Osteoblast (primary cell): ENCODE measurements at regions not wholly inside any gene's neighbourhood (a gene's known extent, or its start where the extent isn't known, plus 50 kb on each side); places are given as distances from the start of the nearest gene placed in this dataset.

Experiments used
- DNase-seq: peaks from one replicate; pipeline ENCODE4 v3.0.0; 2011; ENCODE audit warnings: low spot score, mixed read lengths; ENCODE audit not compliant: insufficient read length; ENCODE audit errors: missing footprints
- H2AFZ ChIP-seq: 2 replicates; pipeline ENCODE4 v1.6.0; 2011; ENCODE audit warnings: mild to moderate bottlenecking, low read length
- H3K27ac ChIP-seq: 2 replicates; pipeline ENCODE4 v1.5.1; 2011; ENCODE audit warnings: mild to moderate bottlenecking, low read depth, low read length, moderate library complexity
- H3K27me3 ChIP-seq: 2 replicates; pipeline ENCODE4 v1.6.0; 2012; ENCODE audit warnings: mild to moderate bottlenecking, control low read depth, inconsistent platforms, low read length, moderate library complexity; ENCODE audit not compliant: insufficient read depth
- H3K36me3 ChIP-seq: 2 replicates; pipeline ENCODE4 v1.5.1; 2011; ENCODE audit warnings: mild to moderate bottlenecking, low read length, control low read depth, moderate library complexity; ENCODE audit not compliant: insufficient read depth
- H3K4me1 ChIP-seq: 2 replicates; pipeline ENCODE4 v1.5.1; 2011; ENCODE audit warnings: mild to moderate bottlenecking, low read length, control low read depth, moderate library complexity; ENCODE audit not compliant: insufficient read depth
- H3K4me2 ChIP-seq: 2 replicates; pipeline ENCODE4 v1.6.0; 2011; ENCODE audit warnings: mild to moderate bottlenecking, low read length; ENCODE audit not compliant: insufficient read depth
- H3K4me3 ChIP-seq: fragments of 200-600 bp; sonication (generic); 3 replicates; pipeline ENCODE4 v1.5.1; 2012; ENCODE audit warnings: mild to moderate bottlenecking, low read length, inconsistent platforms; ENCODE audit not compliant: insufficient read depth
- H3K79me2 ChIP-seq: 2 replicates; pipeline ENCODE4 v1.6.0; 2012; ENCODE audit warnings: mild to moderate bottlenecking, low read length, control low read depth, inconsistent platforms; ENCODE audit not compliant: insufficient read depth
- H3K9me3 ChIP-seq: 2 replicates; pipeline ENCODE4 v1.5.1; 2011; ENCODE audit warnings: low read depth, low read length, control low read depth
- H4K20me1 ChIP-seq: 2 replicates; pipeline ENCODE4 v1.6.0; 2012; ENCODE audit warnings: mild to moderate bottlenecking, low read length, control low read depth; ENCODE audit not compliant: insufficient read depth
- TF ChIP-seq, protein P1 (sequence below): IDR thresholded peaks from 2 replicates; pipeline ENCODE4 v1.5.1; 2011; ENCODE audit warnings: mild to moderate bottlenecking, low read depth, low read length, moderate library complexity; ENCODE audit errors: extremely low read depth

DNA sequence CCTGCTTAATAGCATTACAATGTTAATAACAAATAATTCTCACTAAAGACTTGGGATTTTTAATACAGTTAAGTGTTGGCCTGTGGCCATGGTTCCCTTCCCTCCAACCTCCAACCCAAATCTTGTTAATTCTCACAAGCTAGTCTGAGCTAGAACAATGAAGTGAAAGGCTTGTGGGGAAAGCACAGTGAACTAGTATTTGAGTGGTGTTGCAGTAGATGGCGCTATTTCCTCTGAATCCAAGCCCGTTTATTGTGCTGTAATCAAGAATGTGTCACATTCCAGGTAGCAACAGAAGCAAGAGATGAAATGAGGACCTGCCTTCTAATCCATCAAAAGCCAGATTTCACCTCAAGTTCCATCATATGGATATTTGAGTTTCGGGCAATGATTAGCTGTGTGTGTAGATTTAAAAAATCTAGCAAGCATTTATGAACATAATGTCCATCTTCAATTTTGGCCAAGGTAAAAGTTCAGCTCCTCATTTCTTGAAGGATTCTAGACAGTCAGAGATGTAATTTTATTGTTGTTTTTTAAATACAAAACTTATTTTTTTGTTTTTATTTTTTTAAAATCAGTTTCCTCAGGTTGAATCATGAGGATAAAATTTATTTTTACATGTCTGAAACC is 160.7 kb downstream of the SQOR start:
- H3K36me3 ChIP-seq = no peaks in the 10 kb centered on the region
- H3K27me3 ChIP-seq = no peaks in the 10 kb centered on the region
- H4K20me1 ChIP-seq = no peaks in the 10 kb centered on the region
- peak; percentile 11 for DNase-seq
- H3K27ac ChIP-seq = no peak overlapping the region
- H3K9me3 ChIP-seq = no peaks in the 10 kb centered on the region
- no peak overlapping the region for H3K4me2 ChIP-seq
- no peaks in the 10 kb centered on the region for H3K4me1 ChIP-seq
- TF ChIP-seq, protein P1, sequence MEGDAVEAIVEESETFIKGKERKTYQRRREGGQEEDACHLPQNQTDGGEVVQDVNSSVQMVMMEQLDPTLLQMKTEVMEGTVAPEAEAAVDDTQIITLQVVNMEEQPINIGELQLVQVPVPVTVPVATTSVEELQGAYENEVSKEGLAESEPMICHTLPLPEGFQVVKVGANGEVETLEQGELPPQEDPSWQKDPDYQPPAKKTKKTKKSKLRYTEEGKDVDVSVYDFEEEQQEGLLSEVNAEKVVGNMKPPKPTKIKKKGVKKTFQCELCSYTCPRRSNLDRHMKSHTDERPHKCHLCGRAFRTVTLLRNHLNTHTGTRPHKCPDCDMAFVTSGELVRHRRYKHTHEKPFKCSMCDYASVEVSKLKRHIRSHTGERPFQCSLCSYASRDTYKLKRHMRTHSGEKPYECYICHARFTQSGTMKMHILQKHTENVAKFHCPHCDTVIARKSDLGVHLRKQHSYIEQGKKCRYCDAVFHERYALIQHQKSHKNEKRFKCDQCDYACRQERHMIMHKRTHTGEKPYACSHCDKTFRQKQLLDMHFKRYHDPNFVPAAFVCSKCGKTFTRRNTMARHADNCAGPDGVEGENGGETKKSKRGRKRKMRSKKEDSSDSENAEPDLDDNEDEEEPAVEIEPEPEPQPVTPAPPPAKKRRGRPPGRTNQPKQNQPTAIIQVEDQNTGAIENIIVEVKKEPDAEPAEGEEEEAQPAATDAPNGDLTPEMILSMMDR = peak; percentile 54
- no peaks in the 10 kb centered on the region for H3K79me2 ChIP-seq
- H2AFZ ChIP-seq = no peak overlapping the region
- no peak overlapping the region for H3K4me3 ChIP-seq

DNA sequence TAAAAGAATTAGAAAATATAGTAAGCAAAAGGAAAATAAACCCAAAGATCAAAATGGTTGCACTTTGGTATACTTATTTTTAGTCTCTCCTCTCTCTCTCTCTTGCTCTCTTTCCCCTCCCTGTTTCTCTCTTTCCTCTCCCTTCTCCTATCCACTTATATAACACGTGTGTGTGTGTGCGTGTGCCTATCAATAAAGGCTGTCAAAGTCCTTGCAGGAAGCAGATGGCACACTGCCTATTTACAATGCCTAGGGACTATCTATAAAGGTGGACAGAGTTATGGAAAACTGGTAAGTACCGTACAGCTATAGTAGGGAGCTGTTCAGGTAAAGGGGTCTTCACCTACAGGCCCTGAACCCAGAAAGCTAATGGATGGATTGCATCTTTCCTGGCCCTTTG is 161.6 kb downstream of the SQOR start:
- Histone ChIP-seq H2AFZ (no peak overlapping the region), H3K27me3 (no peaks in the 10 kb centered on the region), H3K9me3 (no peaks in the 10 kb centered on the region), H3K27ac (no peak overlapping the region), H3K36me3 (no peaks in the 10 kb centered on the region), H3K4me1 (no peaks in the 10 kb centered on the region), H3K79me2 (no peaks in the 10 kb centered on the region), H3K4me3 (no peak overlapping the region), H4K20me1 (no peaks in the 10 kb centered on the region), H3K4me2 (no peak overlapping the region)
- DNase-seq = no peak
- TF ChIP-seq, protein P1 = no peak

DNA sequence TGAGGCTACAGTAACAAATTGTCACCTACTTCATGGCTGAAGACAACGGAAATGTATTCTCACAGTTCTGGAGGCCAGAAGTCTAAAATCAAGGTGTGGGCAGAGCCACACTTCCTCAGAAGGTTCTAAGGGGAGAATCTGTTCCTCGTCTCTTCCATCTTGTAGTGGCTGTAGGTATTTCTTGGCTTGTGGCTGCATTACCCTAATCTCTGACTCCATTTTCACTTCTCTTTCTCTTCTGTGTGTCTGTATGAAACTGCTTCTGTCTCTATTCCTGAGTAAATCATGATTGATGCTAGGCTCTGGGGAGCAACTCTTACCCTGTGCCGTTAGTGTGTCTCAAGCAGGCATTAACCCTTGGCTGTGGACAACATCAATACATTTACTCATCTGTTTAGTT is 164.7 kb downstream of the SQOR start:
- Histone ChIP-seq H4K20me1 (no peaks in the 10 kb centered on the region), H3K4me2 (no peak overlapping the region), H3K4me3 (no peak overlapping the region), H3K4me1 (no peaks in the 10 kb centered on the region), H3K27ac (no peak overlapping the region), H3K79me2 (no peaks in the 10 kb centered on the region), H3K27me3 (no peaks in the 10 kb centered on the region), H3K9me3 (no peaks in the 10 kb centered on the region), H2AFZ (no peak overlapping the region), H3K36me3 (no peaks in the 10 kb centered on the region)
- TF ChIP-seq, protein P1 = no peak
- DNase-seq = no peak

DNA sequence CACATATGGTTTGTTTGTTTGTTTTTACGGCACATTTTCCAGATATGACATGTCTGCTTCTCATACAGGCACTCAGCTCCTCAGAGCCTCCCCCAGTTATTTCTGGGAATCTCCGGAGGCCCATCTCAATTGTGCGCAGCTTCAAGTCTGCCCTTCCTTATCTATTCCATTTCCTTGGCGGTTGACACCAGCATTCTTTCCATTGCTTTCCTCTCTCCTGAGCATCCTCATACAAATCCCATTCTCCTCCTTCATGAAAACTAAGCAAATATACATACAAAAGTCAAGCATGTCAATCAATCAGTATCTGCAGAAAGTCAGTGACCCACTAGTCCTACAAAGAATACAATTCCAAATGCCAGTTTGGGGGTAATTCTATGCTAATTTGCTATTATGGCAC is 166.7 kb downstream of the SQOR start:
- no peaks in the 10 kb centered on the region for H3K36me3 ChIP-seq
- TF ChIP-seq, protein P1 = no peak
- H3K4me2 ChIP-seq = no peak overlapping the region
- H3K4me1 ChIP-seq = no peaks in the 10 kb centered on the region
- H3K27me3 ChIP-seq = no peaks in the 10 kb centered on the region
- no peak overlapping the region for H3K27ac ChIP-seq
- H3K4me3 ChIP-seq = no peak overlapping the region
- no peaks in the 10 kb centered on the region for H3K79me2 ChIP-seq
- H4K20me1 ChIP-seq = no peaks in the 10 kb centered on the region
- no peaks in the 10 kb centered on the region for H3K9me3 ChIP-seq
- no peak for DNase-seq
- no peak overlapping the region for H2AFZ ChIP-seq
